GM12872 (cell line): ENCODE measurements at regions not wholly inside any gene's neighbourhood (a gene's known extent, or its start where the extent isn't known, plus 50 kb on each side); places are given as distances from the start of the nearest gene placed in this dataset.

Experiments
- CTCF ChIP-seq: IDR thresholded peaks from 3 replicates; pipeline ENCODE4 v1.5.1; 2011; ENCODE audit warnings: low read depth, mild to moderate bottlenecking, low read length, moderate library complexity; ENCODE audit not compliant: insufficient read depth

GRCh38 chr18:22601481-22601880 is 183.8 kb upstream of the CTAGE1 start:
- no peak for TF ChIP-seq CTCF

DNA sequence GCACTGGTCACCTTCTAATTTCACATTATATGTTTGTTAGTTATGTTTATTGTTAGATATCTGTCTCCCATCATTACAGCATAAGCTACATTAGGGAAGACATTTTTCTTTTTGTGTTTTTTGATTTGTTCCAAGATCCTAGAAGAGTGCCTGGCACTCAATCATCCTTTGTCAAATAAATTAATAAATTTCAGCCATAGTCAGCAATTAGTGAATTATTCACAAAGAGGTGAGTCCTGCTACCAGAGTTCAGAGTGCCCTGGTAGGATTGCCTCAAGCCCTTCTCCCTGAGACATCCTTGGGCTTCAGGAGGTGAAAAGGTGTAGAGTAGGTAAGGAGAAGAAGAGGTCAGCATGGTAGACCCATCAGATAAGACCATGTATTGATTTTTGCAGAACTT is 186.2 kb upstream of the CTAGE1 start:
- no peak for TF ChIP-seq CTCF

DNA sequence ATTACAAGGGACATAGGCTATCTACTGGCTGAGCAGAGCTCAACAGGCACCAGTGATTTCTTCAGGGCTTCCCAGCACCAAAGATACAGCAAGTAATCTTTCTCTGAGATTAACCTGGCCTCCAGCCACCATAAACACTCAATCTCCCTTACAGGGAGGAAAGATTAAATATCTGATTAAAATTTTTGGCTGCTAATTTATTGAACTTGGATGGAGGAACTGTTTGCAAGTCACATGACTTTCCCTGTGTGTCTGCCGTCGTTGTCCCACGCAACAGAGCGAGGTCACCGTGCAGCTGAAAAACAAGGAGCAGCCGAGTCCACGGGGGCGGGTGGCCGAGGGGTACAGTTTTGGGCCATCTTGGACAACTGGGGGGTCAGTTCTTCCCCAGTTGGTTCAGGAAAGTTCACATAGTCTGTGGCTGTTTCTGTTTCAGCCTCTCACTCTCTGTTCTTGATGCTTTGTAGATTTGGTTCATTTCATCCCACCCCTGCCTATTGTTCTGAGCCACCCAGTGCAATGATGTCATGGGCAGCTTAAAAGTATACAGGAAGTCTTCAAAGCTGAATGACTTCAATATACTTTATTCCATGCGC is 186.8 kb upstream of the CTAGE1 start:
- no peak for TF ChIP-seq CTCF

- no peak for TF ChIP-seq CTCF
Measured at GRCh38 chr18:22604986-22605421, 187.3 kb upstream of the CTAGE1 start.

- no peak for TF ChIP-seq CTCF
Measured at GRCh38 chr18:22605736-22606135, 188.0 kb upstream of the CTAGE1 start.

- TF ChIP-seq CTCF, result no peak
Measured at GRCh38 chr18:22606563-22607283, 189.0 kb upstream of the CTAGE1 start.

- no peak for TF ChIP-seq CTCF
Measured at GRCh38 chr18:22607284-22607635, 189.5 kb upstream of the CTAGE1 start.

DNA sequence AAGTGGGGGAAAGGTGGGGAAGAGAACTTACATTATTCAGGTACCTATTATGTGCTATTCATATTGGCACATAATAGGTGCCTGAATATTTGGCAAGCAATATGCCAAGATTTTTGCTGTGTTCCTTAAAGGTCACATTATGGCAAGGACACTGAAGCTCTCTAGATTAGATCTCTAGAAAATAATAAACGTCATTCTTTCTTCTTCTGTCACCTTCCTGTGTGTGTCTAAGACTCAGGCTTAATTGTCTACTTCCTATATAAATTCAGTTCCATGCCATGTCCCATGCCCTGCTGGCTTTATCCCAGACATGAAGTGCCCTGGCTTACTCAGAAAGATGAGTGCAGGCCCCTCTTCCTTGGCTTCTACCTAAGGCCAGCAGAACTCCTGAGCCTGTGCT is 191.1 kb upstream of the CTAGE1 start:
- TF ChIP-seq CTCF, result no peak
